Ascending aorta (tissue), 2 donors: ENCODE measurements at regions not wholly inside any gene's neighbourhood (a gene's known extent, or its start where the extent isn't known, plus 50 kb on each side); places are given as distances from the start of the nearest gene placed in this dataset.

Source experiments
- DNase-seq, 2 donors: peaks; one replicate each; pipeline ENCODE4 v3.0.0-alpha.2; 2019; ENCODE audit warnings: low spot score in 2 of 2
- H3K27ac ChIP-seq, 2 donors: fragments of 200-600 bp; sonication (generic); one replicate each; pipeline ENCODE4 v1.5.1; 2016 to 2017; ENCODE audit warnings: mild to moderate bottlenecking in 1 of 2
- H3K27me3 ChIP-seq: fragments of 200-600 bp; sonication (generic); one replicate; pipeline ENCODE4 v1.5.1; 2017
- H3K36me3 ChIP-seq, 2 donors: fragments of 200-600 bp; sonication (generic); one replicate each; pipeline ENCODE4 v1.5.1; 2016
- H3K4me1 ChIP-seq, 2 donors: fragments of 200-600 bp; sonication (generic); one replicate each; pipeline ENCODE4 v1.5.1; 2016 to 2017; ENCODE audit warnings: mild to moderate bottlenecking in 1 of 2
- H3K4me3 ChIP-seq, 2 donors: fragments of 200-600 bp; sonication (generic); one replicate each; pipeline ENCODE4 v1.5.1; 2016 to 2017; ENCODE audit warnings: mild to moderate bottlenecking in 1 of 2
- H3K9me3 ChIP-seq, 2 donors: fragments of 200-600 bp; sonication (generic); one replicate each; pipeline ENCODE4 v1.5.1; 2016
- CTCF ChIP-seq, 3 experiments: fragments of 200-600 bp in 2 of 3; fragments of 450-650 bp in 1 of 3; sonication (generic) in 2 of 3; IDR thresholded peaks; one replicate each; pipeline ENCODE4 v1.5.1; 2016 to 2019; ENCODE audit warnings: antibody characterized with exemption in 3 of 3, mild to moderate bottlenecking in 1 of 3, moderate library complexity in 1 of 3
- intact Hi-C: fragments of 100-400 bp; cut with DNase I; formaldehyde crosslinking; loops from one replicate; pipeline ENCODE4 v1.15.1; 2023

DNA sequence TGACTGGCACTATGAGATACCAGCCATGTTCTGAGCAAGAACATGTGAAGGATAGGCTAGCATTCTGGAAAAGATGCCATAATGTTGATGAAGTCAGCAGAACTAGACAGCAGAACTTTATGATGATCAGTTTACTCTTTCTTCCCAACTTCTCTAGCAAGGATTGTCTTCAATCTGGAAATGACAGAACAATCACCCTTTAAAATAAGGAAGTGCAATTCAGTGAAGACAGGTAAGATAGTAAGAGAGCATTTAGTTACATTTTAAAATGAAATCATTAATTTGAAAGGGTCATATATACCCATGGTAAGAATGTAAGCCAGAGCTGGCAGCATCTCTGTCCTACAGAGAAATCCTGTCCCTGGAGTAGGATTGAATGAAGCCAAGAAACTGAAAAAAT lies 66.0 kb upstream of the C12orf71 start:
- intact Hi-C loops: no loop called here
- no peaks in the 10 kb centered on the region for H3K27me3 ChIP-seq
- peaks cover 0 to 6% of the 10 kb centered on the region in 2 donors for H3K4me1 ChIP-seq
- no peak for TF ChIP-seq CTCF (IDR thresholded peaks at IDR 0.05)
- no peaks in the 10 kb centered on the region for H3K36me3 ChIP-seq
- no peak overlapping the region for H3K4me3 ChIP-seq
- H3K27ac ChIP-seq: no peak overlapping the region
- DNase-seq: no peak
- no peaks in the 10 kb centered on the region for H3K9me3 ChIP-seq

DNA sequence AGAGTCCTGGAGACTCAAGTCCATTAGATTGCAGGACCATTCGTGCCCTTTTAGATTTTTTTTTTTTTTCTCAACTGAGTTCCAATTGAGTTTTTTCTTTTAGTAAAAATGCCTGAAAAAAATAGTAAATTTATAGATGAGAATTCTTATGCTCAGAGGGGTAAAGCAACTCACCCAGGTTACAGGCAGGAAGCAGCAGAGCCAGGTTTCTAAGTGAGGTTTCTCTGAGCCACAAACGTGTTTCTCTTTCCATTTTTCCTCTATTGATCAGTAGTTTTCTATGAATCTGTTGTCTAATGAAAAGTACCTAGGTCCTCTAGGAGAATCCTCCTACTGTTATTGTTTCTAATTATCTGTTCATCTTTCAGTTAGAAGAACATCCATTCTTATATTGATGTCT lies 66.4 kb upstream of the C12orf71 start:
- no peak for TF ChIP-seq CTCF (IDR thresholded peaks at IDR 0.05)
- H3K27ac ChIP-seq: no peak overlapping the region
- no peaks in the 10 kb centered on the region for H3K36me3 ChIP-seq
- intact Hi-C loops: no loop called here
- no peaks in the 10 kb centered on the region for H3K9me3 ChIP-seq
- no peak overlapping the region for H3K4me3 ChIP-seq
- no peak for DNase-seq
- no peaks in the 10 kb centered on the region for H3K27me3 ChIP-seq
- peaks cover 0 to 2% of the 10 kb centered on the region in 2 donors for H3K4me1 ChIP-seq

DNA sequence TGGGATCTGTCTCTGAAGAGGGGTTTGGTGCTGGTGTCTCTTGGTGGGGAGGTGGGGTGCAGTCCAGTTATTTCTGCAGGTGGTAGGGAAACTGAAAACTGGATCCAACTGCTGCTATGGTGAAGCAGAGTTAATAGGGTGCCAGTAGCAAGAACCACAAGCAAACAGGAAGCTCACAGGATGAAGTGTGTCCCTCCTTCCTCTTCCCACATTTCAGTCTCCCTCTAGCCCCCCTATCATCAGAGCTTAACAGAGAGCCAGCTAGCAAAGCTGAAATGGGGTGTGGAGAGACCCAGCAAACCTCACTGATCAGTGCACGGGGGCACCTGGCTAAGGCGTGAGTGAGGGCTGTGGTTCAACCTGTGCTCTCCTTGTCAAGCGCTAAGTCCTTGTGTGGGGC lies 69.1 kb upstream of the C12orf71 start:
- H3K9me3 ChIP-seq: no peaks in the 10 kb centered on the region
- no peaks in the 10 kb centered on the region for H3K36me3 ChIP-seq
- H3K27me3 ChIP-seq: no peaks in the 10 kb centered on the region
- intact Hi-C loops: no loop called here
- H3K4me1 ChIP-seq: no peaks in the 10 kb centered on the region
- no peak overlapping the region for H3K4me3 ChIP-seq
- DNase-seq: no peak
- no peak for TF ChIP-seq CTCF (IDR thresholded peaks at IDR 0.05)
- H3K27ac ChIP-seq: no peak overlapping the region

DNA sequence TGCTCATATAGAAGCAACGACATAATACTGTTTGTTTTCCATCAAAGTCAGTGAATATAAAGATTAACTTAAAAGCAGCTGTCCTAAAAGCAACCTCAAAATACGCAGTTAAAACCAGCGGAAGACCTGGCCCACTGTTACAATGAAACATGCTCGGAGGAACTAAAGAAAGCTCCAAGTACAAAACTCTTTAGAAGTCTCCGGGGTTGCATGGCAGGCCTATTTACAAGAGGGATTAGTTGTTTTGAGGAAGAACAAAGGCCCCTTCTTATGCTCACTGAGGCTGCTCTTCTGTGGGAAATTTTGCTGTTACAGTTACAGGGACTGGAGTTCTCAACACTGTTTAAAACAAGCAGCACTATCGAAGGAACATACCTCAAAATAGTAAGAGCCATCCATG lies 75.9 kb upstream of the C12orf71 start:
- intact Hi-C loops: no loop called here
- Histone ChIP-seq H3K36me3 (no peaks in the 10 kb centered on the region), H3K4me3 (no peak overlapping the region), H3K27me3 (no peaks in the 10 kb centered on the region), H3K9me3 (no peaks in the 10 kb centered on the region), H3K4me1 (no peaks in the 10 kb centered on the region), H3K27ac (no peak overlapping the region)
- no peak for TF ChIP-seq CTCF (IDR thresholded peaks at IDR 0.05)
- no peak for DNase-seq

DNA sequence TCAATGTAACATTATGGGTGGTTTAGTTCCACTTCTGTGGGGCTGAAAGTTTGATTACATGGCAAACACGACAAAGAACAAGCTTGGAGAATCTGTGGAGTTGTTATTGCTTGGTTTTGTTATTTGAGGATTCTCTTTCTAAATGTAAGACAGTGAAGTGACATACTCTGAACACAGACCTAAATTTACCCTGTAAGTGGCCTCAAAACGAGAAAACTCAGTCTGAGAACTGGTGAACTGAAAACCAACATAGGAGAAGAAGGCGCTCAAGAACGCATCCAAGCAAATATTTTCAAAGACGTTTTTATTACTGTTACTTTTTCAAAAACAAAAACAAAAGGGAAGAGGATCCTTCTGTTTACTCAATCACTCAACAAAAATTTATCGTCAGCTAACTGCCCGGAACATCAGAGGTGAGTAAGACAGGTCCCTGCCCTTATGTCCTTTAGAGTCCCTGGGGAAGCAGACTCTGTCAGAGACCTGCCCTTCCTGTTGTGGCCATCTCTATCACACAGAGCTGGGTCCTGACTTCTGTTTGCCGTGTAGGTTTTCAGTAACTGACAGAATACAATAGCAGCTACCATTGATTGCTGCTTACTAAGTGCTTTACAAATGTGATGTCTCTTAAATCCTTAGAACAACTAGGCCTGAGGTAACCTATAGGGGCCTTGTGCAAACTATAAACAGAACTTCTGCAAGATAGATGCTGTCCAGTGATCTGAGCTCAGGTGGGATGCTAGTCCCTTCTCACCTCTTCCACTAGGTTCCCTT lies 79.3 kb upstream of the C12orf71 start:
- H3K9me3 ChIP-seq: no peaks in the 10 kb centered on the region
- no peak for DNase-seq
- no peak for TF ChIP-seq CTCF (IDR thresholded peaks at IDR 0.05)
- no peak overlapping the region for H3K27ac ChIP-seq
- H3K4me1 ChIP-seq: no peaks in the 10 kb centered on the region
- H3K27me3 ChIP-seq: no peaks in the 10 kb centered on the region
- intact Hi-C loops: no loop called here
- H3K36me3 ChIP-seq: no peaks in the 10 kb centered on the region
- no peak overlapping the region for H3K4me3 ChIP-seq

DNA sequence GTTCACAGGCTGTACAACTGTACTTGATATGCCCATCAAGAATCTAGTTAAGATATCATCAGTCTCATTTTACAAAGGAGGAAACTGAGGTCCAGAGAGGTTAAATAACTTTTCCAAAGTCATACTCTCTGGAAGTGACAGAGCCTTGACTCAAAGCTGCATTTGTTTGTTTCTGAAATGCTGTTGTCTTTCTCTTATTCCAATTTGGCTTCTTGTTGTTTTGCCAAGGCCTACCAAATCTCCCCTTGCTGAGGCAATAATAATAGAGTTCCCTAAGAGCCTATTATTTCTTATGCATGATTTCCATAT lies 79.8 kb upstream of the C12orf71 start:
- no peak for TF ChIP-seq CTCF (IDR thresholded peaks at IDR 0.05)
- no peaks in the 10 kb centered on the region for H3K36me3 ChIP-seq
- intact Hi-C loops: no loop called here
- no peaks in the 10 kb centered on the region for H3K27me3 ChIP-seq
- H3K27ac ChIP-seq: no peak overlapping the region
- H3K9me3 ChIP-seq: no peaks in the 10 kb centered on the region
- DNase-seq: no peak
- H3K4me1 ChIP-seq: no peaks in the 10 kb centered on the region
- no peak overlapping the region for H3K4me3 ChIP-seq
